GM21723 (cell line): ENCODE measurements at regions not wholly inside any gene's neighbourhood (a gene's known extent, or its start where the extent isn't known, plus 50 kb on each side); places are given as distances from the start of the nearest gene placed in this dataset.
"Not testable (repeated sequence)": the region's sequence is repeated elsewhere in the genome, so short reads cannot be mapped to it uniquely, and the experiment has no call there.

Source experiments
- ATAC-seq: cut with Tn5 transposase; IDR thresholded peaks from one replicate; pipeline ENCODE4 v1.9.1; 2021; ENCODE audit warnings: mild to moderate bottlenecking, moderate library complexity; ENCODE audit not compliant: unreplicated experiment

DNA sequence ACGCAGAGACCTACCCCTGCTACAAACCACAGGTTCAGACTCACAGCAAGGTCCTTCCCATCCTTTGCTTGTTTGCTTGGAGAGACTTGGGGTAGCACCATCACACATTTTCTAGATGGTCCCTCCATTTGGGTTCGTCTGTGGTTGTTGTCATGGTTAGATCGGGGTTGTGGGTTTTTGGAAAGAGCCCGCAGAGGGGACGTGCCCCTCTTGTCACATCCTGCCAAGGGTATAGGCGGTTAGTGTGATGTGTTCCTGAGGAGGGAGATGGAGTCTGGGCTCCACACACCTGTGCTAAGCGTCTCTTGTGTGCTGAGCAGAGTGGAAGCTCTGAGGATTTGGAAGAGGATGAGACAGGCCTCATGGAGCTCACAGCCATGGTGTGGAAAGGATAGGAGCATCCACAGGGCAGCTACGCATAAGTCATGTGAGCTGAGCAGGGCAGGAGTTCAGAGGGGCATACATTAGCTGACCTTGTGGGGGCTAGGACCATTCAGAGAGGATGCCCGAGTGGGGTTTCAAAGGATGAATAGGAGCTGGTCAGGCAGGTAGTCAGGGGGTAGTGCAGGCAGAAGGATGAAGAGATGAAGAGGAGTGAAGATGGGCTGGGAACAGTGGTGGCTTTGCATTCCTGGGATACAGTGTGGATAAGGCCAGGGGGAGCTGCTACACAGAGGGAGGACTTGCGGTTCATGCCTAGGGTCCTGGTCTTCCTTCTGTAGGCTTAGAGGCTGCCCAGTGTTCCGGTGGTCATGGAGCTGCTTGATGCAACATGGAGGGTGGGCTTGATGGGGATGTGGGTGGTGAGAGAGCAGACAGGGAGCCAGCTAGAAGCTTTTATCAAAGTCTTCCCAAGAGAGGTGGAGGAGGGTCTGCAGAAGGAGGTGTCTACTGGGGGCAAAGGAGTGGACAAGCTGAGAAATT, 62.9 kb downstream of the ACKR3 start:
- ATAC-seq, result no peak

DNA sequence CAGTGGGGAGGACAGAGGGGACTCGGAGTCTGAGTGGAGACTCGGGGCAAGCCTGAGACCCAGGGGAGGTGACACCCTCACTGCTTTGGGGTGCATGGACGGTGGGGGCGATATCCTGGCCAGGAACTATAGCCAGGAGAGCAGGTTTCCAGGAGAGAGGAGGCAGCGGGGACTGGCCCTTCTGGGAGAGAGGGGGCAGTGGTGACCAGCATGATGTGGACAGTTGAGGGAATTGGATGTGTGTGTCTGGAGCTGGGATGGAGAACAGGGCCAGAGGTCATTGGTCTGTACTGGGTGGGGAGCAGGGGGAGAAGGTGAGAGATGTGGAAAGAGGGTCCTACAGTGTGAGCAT, 63.6 kb downstream of the ACKR3 start:
- ATAC-seq, result no peak

DNA sequence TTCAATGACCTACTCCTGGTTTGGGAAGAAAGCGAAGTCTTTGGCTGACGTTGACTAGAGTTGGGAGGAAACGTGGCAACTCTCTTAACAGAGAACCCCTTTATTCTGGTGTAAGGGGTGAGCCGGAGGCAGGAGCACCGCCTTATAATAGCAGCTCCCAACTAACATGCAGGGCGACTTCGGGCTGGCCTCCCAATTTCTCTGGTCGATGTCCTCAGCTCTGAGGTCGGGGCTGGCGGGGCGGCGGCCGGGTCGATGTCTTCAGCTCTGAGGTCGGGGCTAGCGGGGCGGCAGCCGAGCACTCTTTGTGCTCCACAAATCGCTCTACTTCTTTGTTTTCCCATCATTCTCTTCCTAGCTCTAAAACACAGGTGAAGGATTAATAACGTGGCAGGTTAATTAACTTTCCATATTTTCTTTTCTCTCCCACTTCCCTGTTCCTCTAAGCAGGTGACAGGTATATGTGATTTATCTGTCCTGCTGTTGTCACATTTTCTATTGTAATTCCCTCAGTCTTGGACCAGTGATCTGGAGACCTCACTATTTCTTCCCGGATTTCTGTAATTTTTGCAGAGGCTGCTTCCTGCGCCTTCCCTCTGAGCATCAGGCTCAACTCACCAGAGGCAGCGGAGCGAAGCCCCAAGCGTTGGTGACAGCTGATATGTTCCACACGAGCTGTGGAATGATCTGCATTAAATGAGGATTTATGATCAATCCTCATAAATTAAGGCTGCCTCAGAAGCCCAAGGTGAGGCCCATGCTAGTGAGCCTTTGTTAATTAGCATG, 64.3 kb downstream of the ACKR3 start:
- no peak for ATAC-seq

DNA sequence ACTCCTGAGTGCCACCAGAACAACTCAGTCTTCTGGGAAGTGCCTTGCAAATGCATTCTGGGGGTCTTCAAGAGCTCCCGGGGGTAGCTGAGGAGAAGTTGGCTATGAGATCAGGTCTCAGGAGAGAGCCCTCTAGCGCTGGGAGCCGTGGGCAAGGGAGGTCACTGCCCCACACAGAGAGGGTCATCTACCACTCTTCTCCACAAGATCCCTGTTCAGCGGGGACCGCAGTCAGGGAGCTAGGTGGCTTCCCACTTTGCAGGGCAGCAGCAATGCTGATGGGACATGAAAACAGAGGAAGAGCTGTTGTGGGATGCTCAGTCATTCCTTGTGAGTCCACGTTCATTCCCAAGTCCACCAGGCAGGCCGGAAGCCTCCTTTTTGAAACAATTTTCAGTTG, 66.6 kb downstream of the ACKR3 start:
- no peak for ATAC-seq

DNA sequence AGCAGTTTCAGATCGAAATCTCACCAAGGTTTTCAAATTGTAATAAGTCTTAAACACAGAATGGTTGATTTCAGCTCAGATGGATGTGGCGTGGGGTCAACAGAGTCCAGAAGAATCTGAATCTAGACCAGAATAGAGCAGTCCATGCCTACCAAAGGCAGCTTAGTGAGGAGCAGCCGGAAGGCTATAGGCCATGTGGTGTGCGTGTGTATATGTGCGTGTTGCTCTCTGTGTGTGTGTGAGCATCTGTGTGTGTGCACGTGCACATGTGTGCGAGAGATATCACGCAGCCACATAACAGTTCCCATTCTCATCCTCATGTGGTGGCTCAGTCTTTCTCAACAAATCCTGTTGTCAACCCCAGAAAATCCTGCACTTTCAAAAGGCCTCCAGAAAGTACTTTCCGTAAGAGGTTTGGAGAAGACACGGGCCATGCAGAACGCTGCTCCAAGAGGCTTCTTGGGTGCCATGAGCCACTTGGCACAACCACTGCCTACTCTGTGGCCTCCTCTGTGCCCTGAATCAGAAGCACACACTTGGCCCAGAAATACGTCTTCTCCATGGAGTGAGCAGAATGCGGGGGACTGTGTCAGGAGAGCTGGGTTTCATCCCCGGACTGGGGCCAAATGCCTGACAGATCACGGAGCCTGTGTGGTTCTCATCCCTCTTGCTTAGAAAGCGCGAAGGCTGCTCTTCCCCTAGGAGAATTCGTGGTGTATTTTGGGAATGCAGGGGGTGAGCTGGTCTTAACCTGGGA, 67.3 kb downstream of the ACKR3 start:
- ATAC-seq, result no peak

- no peak for ATAC-seq
Measured at GRCh38 chr2:236637686-236638569, 68.3 kb downstream of the ACKR3 start.

DNA sequence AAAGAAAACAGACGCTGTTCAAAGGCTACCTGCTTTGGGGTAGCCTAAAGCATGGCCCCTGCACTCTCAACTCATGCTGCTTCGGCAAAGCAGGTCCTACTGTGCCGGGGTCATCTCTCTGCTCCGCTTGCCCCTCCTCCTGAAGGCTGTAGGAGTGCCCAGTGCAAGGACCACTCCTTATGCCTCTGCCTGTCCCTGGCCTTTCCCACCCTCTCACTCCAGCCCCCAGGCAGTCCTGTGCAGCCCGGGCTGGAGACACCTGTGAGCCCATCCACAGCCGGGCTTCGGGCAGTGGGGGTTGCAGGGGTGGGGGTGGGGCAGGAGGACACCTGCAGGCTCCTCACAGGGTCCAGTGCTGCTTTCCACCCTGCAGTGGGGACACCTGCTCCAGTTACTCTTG, 69.1 kb downstream of the ACKR3 start:
- ATAC-seq, result no peak

DNA sequence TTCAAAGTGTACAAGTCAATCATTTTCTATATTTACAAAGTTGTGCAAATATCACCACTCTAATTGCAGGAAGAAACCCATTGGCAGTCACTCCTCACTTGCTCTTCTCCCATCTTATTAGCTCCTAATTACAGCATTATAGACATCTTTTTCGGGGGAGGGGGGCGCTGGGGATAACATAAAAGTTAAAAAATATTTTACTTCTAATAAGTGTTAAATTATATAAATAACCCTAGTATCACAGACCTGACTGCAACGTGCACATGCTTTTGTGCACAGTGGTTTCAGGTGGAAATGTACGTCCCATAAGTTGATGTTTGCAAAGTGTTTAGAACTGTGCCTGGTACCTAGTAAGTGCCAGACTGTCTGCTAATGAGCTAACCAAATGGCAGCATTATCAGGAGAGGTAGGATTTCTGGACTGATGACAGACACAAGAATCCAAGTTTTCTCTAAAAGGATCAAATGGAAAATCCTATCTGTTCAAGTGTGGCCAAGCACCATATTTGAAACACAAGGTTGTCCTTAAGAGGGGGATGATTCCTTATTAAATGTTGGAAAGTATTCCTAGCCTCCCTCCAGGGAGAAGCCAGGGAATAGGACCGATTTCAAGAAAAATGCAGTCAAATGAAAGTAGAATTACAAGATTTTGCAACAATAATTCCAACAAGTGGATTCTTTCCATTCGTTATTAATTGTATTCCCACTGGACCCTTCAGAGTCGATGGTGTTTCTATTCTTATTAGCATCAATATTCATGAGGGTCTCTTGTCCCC, 70.0 kb downstream of the ACKR3 start:
- ATAC-seq, result no peak

GRCh38 chr2:236641051-236641726, 71.6 kb downstream of the ACKR3 start:
- no peak for ATAC-seq

GRCh38 chr2:236642125-236642524, 72.5 kb downstream of the ACKR3 start:
- ATAC-seq, result no peak

DNA sequence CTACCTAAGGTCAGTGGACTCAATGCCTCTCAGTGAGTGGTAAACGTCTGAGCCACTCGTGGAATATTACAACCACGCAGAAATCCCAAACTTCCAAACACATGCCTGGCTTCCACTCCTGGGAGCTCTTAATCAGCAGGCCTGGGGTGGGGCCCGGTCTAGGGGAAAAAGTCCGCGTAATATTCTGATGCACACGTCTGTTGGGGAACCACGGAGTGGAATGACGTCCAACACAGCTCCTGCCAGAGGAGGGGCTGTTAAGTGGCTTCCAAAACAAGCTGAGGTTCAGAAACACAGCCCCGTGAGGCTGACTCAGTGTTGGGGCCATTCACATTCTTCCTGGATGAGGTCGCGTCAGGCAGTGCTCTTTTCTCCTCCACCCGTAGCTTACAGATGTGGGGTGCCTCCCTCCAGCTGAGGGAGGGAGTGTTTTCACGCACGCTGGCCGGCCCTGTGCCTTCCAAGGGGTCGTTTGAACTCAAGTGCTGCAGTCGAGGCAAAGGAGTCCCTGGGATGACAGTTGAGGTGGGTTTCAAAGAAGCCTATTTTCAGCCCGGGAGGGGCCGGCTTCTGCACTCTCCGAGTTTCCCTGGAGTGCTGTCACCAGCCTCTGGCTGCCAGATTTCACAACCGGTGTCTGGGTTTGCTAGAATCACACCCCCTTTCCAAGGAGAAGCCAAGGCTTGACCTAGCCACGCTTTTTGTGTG, 73.1 kb downstream of the ACKR3 start:
- ATAC-seq, result no peak

- no peak for ATAC-seq
Measured at GRCh38 chr2:236643480-236643879, 73.9 kb downstream of the ACKR3 start.

DNA sequence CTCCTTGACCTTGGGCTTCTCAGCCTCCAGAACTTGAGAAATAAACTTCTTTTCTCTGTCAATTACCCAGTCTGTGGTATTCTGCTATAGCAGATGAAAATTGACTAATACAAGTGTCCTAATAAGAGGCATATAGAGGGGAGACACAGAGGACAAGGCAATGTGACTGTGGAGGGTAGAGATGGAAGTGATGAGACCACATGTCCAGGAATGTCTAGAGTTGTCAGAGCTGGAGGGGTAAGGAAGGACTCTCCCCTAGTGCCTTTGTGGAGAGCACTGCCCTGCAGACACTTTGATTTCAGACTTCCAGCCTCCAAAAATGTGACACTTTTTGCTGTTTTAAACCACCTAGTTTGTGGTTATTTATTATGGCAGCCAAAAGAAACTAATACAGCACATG, 74.4 kb downstream of the ACKR3 start:
- ATAC-seq, result no peak

DNA sequence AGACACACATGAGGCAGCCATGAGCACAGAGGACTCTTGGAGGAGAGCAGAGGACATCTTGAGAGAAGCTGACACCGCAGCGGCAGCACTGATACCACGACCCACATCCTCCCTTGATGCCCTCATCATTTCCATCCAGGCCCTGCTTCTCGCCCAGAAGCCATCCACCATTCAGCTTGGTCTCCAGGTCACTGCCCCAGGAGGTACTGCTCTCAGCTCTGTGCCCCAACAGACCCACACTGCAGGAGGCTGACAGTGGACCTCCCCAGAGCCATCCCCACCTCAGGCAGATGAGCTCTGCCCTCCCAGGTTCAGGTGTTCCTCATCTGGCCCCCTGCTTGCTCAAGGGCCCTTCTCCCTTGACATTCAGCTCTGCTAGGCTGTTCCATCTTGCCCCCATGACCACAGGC, 74.9 kb downstream of the ACKR3 start:
- ATAC-seq, result no peak

GRCh38 chr2:236645141-236645540, 75.5 kb downstream of the ACKR3 start:
- ATAC-seq, result not testable (repeated sequence)

GRCh38 chr2:236646441-236646840, 76.8 kb downstream of the ACKR3 start:
- no peak for ATAC-seq

GRCh38 chr2:236646871-236647270, 77.2 kb downstream of the ACKR3 start:
- ATAC-seq, result no peak

DNA sequence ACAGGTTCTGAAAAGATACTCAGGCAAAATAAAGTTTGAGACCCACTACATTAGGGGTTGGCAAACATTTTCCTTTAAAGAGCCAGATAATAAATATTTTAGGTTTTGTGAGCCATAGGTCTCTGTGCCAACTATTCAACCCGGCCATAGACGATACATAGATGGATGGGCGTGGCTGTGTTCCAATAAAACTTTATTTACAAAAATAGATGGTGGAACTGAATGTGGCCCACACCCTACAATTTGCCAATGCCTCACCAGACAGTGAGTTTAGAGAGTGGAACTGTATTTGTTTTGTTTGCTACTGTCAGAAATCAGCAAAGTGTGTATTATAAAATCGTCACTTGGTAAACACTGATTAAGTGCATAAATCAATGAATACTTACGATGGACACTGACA, 78.0 kb downstream of the ACKR3 start:
- ATAC-seq, result no peak

DNA sequence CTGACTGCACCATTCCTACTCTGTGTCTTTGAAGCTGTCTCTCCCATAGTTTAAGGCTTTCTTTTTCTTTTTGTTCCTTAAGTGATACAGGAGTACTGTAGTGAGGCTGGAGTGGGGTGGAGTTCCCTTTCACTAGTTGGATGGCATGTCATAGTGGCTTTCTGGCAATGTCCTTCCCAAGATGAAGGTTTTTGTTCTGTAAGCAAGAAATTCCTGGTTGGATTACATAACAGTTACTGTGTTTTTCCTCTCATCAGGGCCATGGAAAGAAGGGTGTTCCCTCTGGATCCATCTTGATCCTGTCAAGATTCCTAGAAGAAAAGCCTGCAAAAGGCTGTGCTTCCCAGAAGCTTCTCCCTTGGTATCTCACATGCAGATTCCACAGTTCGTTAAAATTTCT, 84.2 kb downstream of the ACKR3 start:
- ATAC-seq, result no peak
